Natural killer cell (primary cell): ENCODE measurements at regions not wholly inside any gene's neighbourhood (a gene's known extent, or its start where the extent isn't known, plus 50 kb on each side); places are given as distances from the start of the nearest gene placed in this dataset.

Experiments used
- ATAC-seq, 3 donors: fragments of 150-1000 bp in 2 of 3; fragments of 200-7000 bp in 1 of 3; cut with Tn5 transposase; 1 replicate in 1 of 3; 2 replicates in 2 of 3; pipeline ENCODE4 v1.10.0; 2021; ENCODE audit warnings: mild to moderate bottlenecking in 2 of 3, moderate library complexity in 2 of 3
- DNase-seq, 2 donors: peaks; one replicate each; pipeline versions ENCODE4 v3.0.0 to v3.0.0-alpha.2; 2013 to 2021; ENCODE audit warnings: mixed read lengths in 1 of 2
- H3K27ac ChIP-seq: one replicate; pipeline ENCODE4 v1.5.1; 2013; ENCODE audit warnings: mild to moderate bottlenecking, low read length
- H3K27me3 ChIP-seq: one replicate; pipeline ENCODE4 v1.6.1; 2013; ENCODE audit warnings: low read length; ENCODE audit not compliant: control insufficient read depth, insufficient read depth
- H3K36me3 ChIP-seq: one replicate; pipeline ENCODE4 v1.6.1; 2013; ENCODE audit warnings: low read length; ENCODE audit not compliant: control insufficient read depth, insufficient read depth
- H3K4me1 ChIP-seq: one replicate; pipeline ENCODE4 v1.6.1; 2013; ENCODE audit warnings: low read length; ENCODE audit not compliant: control insufficient read depth, insufficient read depth
- H3K4me3 ChIP-seq: one replicate; pipeline ENCODE4 v1.5.1; 2013; ENCODE audit warnings: low read length
- H3K9me3 ChIP-seq: one replicate; pipeline ENCODE4 v1.6.1; 2013; ENCODE audit warnings: low read length; ENCODE audit not compliant: control insufficient read depth, insufficient read depth
- H3K27ac Mint-ChIP-seq, 2 donors: one replicate each; pipeline ENCODE4 v1.8.0; 2022; ENCODE audit warnings: mild to moderate bottlenecking in 2 of 2, mixed read lengths in 2 of 2, moderate library complexity in 1 of 2
- H3K27me3 Mint-ChIP-seq, 2 donors: one replicate each; pipeline ENCODE4 v1.8.0; 2022; ENCODE audit warnings: low read depth in 2 of 2, mixed read lengths in 2 of 2
- H3K36me3 Mint-ChIP-seq: one replicate; pipeline ENCODE4 v1.8.0; 2022; ENCODE audit warnings: mixed read lengths
- H3K4me1 Mint-ChIP-seq, 2 donors: one replicate each; pipeline ENCODE4 v1.8.0; 2022; ENCODE audit warnings: mixed read lengths in 2 of 2
- H3K4me3 Mint-ChIP-seq: one replicate; pipeline ENCODE4 v1.8.0; 2022; ENCODE audit warnings: mild to moderate bottlenecking, moderate library complexity, mixed read lengths
- H3K9me3 Mint-ChIP-seq, 2 donors: one replicate each; pipeline ENCODE4 v1.8.0; 2022; ENCODE audit warnings: mixed read lengths in 2 of 2
- WGBS: methylation state at CpG from one replicate; pipeline ENCODE4 v1.1.7; 2013; ENCODE audit warnings: missing lambda C conversion rate; ENCODE audit not compliant: insufficient coverage; 5-methylcytosine and 5-hydroxymethylcytosine counted together
- intact Hi-C: fragments of 100-400 bp; cut with micrococcal nuclease; formaldehyde crosslinking; loops from one replicate; pipeline ENCODE4 v1.14.2; 2022
- TF ChIP-seq, protein P1 (sequence below): fragments of 200-600 bp; IDR thresholded peaks from one replicate; pipeline ENCODE4 v1.8.0; 2022; ENCODE audit warnings: antibody characterized with exemption

DNA sequence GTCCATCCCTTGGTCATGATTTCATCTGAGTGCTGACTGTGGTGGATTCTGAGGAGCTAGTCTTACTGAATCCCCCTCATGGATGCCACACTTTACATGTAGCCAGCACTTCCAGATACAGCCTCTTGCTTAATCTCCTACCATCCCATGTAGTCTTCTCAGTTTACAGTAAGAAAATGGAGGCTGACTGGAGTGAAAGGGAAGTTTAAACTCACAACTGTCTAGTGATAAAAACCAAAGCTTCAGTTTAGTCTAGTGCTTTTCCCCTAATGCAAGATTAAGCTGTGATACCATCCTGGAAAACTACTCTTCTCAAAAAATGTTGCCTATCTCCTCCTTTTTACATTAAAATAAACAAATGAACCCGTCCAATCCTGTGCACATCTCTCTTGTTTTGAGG lies 146.8 kb upstream of the HES1 start:
- no peaks in the 10 kb centered on the region for H3K9me3 ChIP-seq
- peaks cover 25 to 68% of the 10 kb centered on the region in 2 donors for H3K27me3 Mint-ChIP-seq
- H3K4me3 Mint-ChIP-seq, result no peak overlapping the region
- no peaks in the 10 kb centered on the region for H3K9me3 Mint-ChIP-seq
- 67% methylated on average over 1 of the region's 1 CpG for WGBS
- no peaks in the 10 kb centered on the region for H3K36me3 ChIP-seq
- DNase-seq (no peak), ATAC-seq (no peak)
- no peak overlapping the region for H3K4me3 ChIP-seq
- no peaks in the 10 kb centered on the region for H3K27me3 ChIP-seq
- no peak overlapping the region for H3K27ac ChIP-seq
- H3K36me3 Mint-ChIP-seq, result no peaks in the 10 kb centered on the region
- no peaks in the 10 kb centered on the region for H3K4me1 Mint-ChIP-seq
- intact Hi-C loops, result no loop called here
- H3K4me1 ChIP-seq, result no peaks in the 10 kb centered on the region
- TF ChIP-seq, protein P1, sequence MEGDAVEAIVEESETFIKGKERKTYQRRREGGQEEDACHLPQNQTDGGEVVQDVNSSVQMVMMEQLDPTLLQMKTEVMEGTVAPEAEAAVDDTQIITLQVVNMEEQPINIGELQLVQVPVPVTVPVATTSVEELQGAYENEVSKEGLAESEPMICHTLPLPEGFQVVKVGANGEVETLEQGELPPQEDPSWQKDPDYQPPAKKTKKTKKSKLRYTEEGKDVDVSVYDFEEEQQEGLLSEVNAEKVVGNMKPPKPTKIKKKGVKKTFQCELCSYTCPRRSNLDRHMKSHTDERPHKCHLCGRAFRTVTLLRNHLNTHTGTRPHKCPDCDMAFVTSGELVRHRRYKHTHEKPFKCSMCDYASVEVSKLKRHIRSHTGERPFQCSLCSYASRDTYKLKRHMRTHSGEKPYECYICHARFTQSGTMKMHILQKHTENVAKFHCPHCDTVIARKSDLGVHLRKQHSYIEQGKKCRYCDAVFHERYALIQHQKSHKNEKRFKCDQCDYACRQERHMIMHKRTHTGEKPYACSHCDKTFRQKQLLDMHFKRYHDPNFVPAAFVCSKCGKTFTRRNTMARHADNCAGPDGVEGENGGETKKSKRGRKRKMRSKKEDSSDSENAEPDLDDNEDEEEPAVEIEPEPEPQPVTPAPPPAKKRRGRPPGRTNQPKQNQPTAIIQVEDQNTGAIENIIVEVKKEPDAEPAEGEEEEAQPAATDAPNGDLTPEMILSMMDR, result no peak
- no peak overlapping the region for H3K27ac Mint-ChIP-seq

DNA sequence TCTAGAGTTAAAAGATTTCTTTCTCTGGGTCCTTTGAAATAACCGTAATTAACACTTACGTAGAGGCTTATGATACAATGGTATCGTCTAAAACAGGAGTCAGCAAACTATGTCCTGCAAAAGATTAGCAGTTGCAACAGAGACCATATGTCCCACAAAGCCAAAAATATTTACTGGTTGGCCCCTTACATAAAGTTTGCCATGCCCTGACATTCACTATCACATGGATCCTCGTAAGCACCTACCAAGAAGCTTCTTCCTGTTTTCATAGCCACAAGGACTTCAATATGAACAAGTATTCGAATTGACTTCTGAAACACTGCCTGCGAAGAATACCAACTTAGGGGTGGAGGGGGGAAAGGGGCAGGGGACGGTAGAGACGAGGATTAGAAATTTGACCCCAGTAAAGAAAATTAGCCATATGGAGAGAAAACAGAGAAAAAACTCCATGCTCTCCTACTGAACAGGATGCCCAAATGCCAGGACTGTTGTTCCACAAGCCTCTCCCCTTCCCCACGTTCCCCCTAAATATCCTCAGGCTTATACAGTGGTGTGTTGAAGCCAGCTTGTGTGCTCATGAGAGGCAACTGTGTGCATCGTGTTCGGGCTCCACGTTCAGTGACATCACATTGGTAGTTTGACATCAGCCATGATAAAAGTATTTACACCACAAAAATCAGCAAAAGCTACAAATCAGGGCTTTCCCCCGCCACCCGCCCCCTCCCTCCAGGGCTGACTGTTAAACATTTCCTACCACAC lies 144.1 kb upstream of the HES1 start:
- H3K9me3 ChIP-seq, result no peaks in the 10 kb centered on the region
- intact Hi-C loops, result no loop called here
- no peak overlapping the region for H3K27ac ChIP-seq
- H3K36me3 Mint-ChIP-seq, result no peaks in the 10 kb centered on the region
- peaks cover 23 to 65% of the 10 kb centered on the region in 2 donors for H3K27me3 Mint-ChIP-seq
- no peaks in the 10 kb centered on the region for H3K27me3 ChIP-seq
- no peaks in the 10 kb centered on the region for H3K4me1 ChIP-seq
- no peak for ATAC-seq
- H3K4me1 Mint-ChIP-seq, result no peaks in the 10 kb centered on the region
- 87% methylated on average over 14 of the region's 14 CpGs for WGBS
- H3K36me3 ChIP-seq, result no peaks in the 10 kb centered on the region
- no peak for DNase-seq
- H3K4me3 Mint-ChIP-seq, result no peak overlapping the region
- no peaks in the 10 kb centered on the region for H3K9me3 Mint-ChIP-seq
- H3K27ac Mint-ChIP-seq, result no peak overlapping the region
- no peak overlapping the region for H3K4me3 ChIP-seq
- TF ChIP-seq, protein P1, result no peak

DNA sequence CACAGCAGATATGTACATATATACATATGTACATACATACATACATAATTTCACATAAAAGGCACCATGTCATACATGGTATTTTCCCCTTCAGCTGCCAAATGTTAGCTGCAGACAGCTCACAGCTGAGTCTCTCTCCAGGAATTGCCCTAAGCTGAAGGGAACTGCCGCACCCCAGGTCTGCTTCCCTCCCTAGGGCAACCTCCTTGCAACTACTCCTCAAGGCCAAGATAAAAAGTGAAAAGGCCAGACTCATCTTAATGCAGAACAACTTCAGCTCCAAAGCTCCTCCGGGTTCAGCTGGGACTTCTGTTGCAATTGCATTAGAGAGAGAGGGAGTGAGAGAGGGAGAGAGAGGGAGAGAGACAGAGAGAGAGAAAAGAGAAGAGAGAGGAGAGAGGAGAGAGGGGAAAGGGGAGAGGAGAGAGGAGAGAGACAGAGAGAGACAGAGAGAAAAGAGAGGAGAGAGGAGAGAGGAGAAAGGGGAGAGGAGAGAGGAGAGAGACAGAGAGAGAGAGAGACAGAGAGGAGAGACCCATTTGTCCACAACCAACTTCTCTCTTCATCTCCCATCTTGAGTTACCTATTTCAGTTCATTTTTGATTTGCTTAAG lies 143.4 kb upstream of the HES1 start:
- no peak for ATAC-seq
- 95% methylated on average over 2 of the region's 2 CpGs for WGBS
- Histone ChIP-seq H3K4me1 (no peaks in the 10 kb centered on the region), H3K27me3 (no peaks in the 10 kb centered on the region), H3K36me3 (no peaks in the 10 kb centered on the region), H3K9me3 (no peaks in the 10 kb centered on the region), H3K4me3 (no peak overlapping the region), H3K27ac (no peak overlapping the region)
- no peak for DNase-seq
- Mint-ChIP-seq H3K27me3 (peaks cover 23 to 63% of the 10 kb centered on the region in 2 donors), H3K27ac (no peak overlapping the region), H3K9me3 (no peaks in the 10 kb centered on the region), H3K4me3 (no peak overlapping the region), H3K4me1 (no peaks in the 10 kb centered on the region), H3K36me3 (no peaks in the 10 kb centered on the region)
- TF ChIP-seq, protein P1, result no peak
- intact Hi-C loops, result no loop called here

DNA sequence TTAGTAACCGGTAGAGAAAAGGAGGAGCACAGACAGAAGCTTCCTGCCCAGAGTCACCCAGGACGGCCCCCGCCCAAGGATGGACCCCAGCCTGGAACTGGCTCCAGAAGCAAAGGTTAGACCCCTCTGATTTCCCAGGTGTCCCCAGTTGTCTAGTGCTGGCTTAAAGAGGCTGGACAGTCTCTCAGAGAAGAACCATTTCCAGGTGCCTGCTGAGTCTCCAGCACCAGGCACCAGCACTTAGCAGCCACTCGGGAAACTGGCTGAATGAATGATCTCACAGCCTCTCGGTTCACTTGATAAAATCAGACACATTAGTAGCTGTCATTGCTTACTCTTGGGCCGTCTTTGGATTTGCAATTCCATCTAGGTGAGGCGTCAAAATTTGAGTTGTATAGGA lies 139.7 kb upstream of the HES1 start:
- Histone ChIP-seq H3K4me1 (no peaks in the 10 kb centered on the region), H3K27me3 (no peaks in the 10 kb centered on the region), H3K36me3 (no peaks in the 10 kb centered on the region), H3K4me3 (no peak overlapping the region), H3K9me3 (no peaks in the 10 kb centered on the region), H3K27ac (no peak overlapping the region)
- no peak overlapping the region for H3K4me3 Mint-ChIP-seq
- no peaks in the 10 kb centered on the region for H3K4me1 Mint-ChIP-seq
- H3K9me3 Mint-ChIP-seq, result no peaks in the 10 kb centered on the region
- 84% methylated on average over 7 of the region's 7 CpGs for WGBS
- ATAC-seq (no peak), DNase-seq (no peak)
- TF ChIP-seq, protein P1, result no peak
- H3K27ac Mint-ChIP-seq, result no peak overlapping the region
- H3K36me3 Mint-ChIP-seq, result no peaks in the 10 kb centered on the region
- intact Hi-C loops, result no loop called here
- peaks cover 22 to 62% of the 10 kb centered on the region in 2 donors for H3K27me3 Mint-ChIP-seq
